Myocyte (in vitro differentiated cells): ENCODE measurements at regions not wholly inside any gene's neighbourhood (a gene's known extent, or its start where the extent isn't known, plus 50 kb on each side); places are given as distances from the start of the nearest gene placed in this dataset.

Experiments used
- DNase-seq: peaks from one replicate; pipeline ENCODE4 v3.0.0-alpha.2; 2012; ENCODE audit warnings: low read depth

DNA sequence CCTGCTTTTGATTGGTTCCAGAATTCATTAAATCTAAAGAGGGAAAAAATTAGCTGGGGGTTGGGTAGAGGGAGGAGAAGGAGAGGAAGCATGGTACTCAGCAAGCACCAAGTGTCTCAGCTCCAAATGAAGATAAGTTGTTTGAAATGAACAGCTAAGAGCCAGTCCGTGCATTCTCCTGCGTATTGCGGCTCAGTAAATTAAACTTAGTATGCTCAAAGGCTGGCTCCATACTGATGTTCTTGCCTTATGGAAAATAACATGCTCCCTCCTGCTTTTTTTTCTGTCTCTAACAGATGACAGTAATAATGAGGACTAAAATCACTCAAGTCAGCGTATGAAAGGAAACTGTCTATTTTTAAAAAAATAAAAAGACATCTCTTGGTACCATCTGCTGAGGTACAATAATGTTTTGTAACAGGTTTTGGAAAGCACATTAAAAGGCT is 161.0 kb downstream of the SPATA31D1 start:
- no peak for DNase-seq

DNA sequence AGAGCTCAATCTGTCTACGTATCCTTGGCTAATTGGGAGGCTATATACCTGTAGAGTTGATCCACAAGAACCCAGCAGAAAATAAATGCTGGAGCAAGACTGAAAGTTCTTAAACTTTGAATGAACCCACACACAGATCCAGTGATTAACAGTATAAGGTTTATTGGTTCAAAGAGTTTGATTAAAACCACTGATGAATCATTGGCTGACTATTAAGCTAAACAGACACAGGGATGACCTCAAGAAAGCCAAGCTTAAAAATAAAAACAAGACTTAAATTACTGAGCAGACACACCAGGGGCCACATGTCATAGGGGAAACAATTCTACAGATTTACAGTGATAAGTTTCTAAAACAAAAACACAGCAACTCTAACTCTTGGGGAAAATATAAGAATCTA is 163.6 kb downstream of the SPATA31D1 start:
- no peak for DNase-seq

GRCh38 chr9:82153032-82153431 is 164.5 kb downstream of the SPATA31D1 start:
- DNase-seq, result no peak

GRCh38 chr9:82154573-82154972 is 166.0 kb downstream of the SPATA31D1 start:
- DNase-seq, result no peak

DNA sequence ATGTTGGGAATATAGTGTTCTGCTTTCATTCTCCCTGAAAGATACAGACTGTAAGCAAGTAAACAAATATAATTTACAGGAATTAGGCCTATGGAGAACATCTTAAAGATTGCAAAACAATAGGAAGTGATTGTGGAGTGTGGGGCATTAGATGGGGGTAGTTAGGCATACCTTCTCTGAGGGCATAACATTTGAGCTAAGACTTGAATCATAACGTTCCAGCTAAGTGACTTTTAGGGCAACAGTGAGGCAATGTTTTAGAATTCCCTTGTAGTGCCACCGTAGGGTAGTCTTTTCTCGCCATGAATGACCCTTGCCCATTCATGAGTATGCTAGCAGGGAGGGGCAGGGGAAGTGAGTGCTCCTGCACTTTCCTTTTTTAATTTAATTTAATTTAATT is 173.3 kb downstream of the SPATA31D1 start:
- no peak for DNase-seq

GRCh38 chr9:82164159-82164558 is 175.6 kb downstream of the SPATA31D1 start:
- no peak for DNase-seq

DNA sequence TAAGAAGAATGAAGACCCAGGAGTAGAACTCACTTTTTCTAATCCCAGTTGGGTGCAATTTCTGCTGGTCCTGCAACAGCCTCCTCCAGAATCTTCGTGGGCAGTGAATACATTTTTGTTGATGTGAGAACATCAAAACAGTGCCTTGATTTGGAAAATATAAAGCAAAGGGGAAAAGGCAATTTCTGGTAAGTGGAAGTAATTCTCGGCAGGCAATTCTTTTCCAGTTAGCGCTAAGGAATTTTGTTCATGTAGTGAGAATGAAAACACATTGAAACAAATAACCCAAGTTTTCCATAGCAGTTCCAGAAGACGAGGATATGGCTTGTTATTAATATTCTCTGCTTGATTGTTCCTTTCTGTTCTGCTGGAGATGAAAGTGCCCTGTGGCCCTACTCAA is 178.7 kb downstream of the SPATA31D1 start:
- no peak for DNase-seq

DNA sequence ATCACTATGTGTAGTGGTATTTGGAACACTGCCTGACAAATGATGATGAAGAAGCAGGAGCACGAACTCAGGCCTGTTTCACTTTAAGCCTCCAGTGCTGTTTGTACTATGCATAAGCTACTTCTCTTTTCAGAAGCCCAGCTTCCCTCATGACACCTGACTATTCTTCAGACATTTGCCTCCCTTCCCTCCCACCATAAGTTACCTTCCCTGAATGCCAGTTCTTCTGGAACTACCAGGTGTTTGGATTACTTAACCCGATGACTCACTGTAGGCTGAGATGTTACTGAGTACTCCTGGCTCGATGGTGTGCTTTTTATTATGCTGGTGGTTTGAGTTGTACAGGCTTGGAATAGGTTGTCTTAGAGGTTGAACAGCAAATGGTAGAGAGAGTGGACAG is 180.0 kb downstream of the SPATA31D1 start:
- no peak for DNase-seq

- DNase-seq, result peak; percentile 5
These were observed 182.3 kb downstream of the SPATA31D1 start for GRCh38 chr9:82170866-82171265.

DNA sequence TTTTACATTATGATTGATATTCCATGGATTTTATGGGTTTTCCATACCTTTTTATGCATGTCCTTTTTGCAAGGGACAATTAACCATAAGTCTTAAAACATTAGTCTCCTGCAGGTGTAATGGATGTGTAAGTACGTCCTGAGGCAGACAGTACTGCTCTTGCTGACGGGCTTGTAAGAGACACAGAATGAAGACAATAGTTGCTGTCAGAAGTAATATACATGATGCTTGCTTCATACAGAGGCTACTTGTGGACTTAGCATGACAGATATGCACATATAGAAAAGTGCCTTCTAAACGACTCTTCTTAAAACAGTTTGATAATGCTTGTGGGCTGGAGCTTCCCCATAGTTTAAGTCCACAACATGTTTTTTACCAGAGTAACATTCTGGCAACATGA is 182.7 kb downstream of the SPATA31D1 start:
- no peak for DNase-seq

GRCh38 chr9:82180711-82181110 is 192.1 kb downstream of the SPATA31D1 start:
- DNase-seq, result no peak

- no peak for DNase-seq
These were observed 194.7 kb downstream of the SPATA31D1 start for GRCh38 chr9:82183181-82183860.

GRCh38 chr9:82184524-82184923 is 196.0 kb downstream of the SPATA31D1 start:
- DNase-seq, result peak; percentile 46

DNA sequence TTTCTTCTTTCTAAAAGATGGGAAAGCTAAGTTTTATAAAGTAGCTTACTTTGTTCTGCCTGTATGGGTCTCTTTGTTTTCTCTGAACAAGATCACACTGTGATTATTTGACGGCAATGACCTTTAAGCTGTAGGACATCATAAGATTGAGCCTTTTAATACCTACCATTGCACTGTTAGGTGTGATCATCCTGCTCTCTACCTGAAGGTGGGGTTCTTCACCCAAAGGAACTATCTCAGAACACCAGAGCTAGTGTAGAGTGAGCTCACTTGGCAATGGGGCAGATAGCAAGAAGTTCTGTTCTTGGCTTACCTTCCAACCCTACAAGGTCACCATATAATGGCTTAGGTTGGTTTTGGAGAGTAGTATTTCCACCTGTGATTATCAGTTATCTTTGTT is 200.2 kb downstream of the SPATA31D1 start:
- DNase-seq, result no peak

- DNase-seq, result no peak
These were observed 202.7 kb downstream of the SPATA31D1 start for GRCh38 chr9:82191082-82191770.

DNA sequence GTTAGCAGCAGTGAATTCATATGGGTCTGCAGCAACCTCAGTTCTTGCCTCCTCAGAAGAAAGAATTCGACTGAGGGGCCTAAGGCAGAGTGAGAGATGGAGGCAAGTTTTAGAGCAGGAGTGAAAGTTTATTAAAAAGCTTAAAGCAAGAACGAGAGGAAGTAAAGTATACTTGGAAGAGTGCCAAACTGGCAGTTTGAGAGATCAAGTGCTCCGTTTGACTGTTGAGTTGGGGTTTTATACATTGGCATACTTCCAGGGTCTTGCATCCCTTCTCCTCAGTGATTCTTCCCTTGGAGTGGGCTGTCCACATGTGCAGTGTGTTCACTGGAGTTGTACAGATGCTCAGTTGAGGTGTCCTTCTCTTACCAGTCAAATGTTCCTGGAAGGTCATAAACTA is 203.6 kb downstream of the SPATA31D1 start:
- no peak for DNase-seq

- no peak for DNase-seq
These were observed 208.3 kb downstream of the SPATA31D1 start for GRCh38 chr9:82196622-82197441.

DNA sequence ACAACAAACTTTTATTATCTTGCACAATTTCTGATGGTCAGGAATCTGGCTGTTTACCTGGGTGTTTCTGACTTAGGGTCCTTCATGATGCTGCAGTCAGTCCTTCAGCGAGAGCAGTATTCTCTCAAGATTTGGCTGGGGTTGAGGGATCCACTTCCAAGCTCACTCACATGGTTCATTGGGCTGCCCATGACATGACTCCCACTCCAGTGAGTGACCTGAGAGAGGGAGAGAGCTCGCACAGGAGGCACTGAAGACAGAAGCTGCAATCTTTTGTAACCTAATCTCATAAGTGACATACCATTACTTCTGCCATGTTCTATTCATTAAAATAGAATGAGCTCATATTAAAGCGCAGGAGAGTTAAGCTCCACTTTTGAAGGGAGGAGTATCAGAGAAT is 212.6 kb downstream of the SPATA31D1 start:
- DNase-seq, result no peak

GRCh38 chr9:82202808-82203207 is 214.2 kb downstream of the SPATA31D1 start:
- no peak for DNase-seq

- DNase-seq, result no peak
These were observed 217.9 kb downstream of the SPATA31D1 start for GRCh38 chr9:82206490-82206889.

DNA sequence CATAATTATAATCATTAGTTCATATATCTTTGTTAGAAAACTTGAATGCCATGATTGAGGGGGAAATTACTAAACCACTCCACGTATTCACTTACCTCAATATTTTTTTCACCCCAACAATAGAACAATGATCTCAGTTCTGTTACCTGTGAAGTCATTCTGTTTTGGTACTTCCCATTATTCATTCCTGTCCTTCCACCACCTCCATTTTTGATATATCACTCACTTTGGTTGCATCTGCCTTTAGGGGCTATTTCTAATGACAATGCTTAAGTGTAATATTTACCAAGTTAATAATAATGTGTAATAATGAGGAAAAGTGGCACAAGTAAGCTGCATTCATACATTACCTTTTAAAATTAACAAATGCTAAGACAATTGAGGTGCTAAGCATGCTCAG is 218.4 kb downstream of the SPATA31D1 start:
- no peak for DNase-seq
